ENCODE measurements at regions not wholly inside any gene's neighbourhood (a gene's known extent, or its start where the extent isn't known, plus 50 kb on each side); places are given as distances from the start of the nearest gene placed in this dataset.
"Not testable (repeated sequence)": the region's sequence is repeated elsewhere in the genome, so short reads cannot be mapped to it uniquely, and the experiment has no call there.

- Histone ChIP-seq H4K20me1 (ENCODE audit: insufficient read depth, low read length) (no peaks in the 10 kb centered on the region), H3K36me3 (replicated peaks; ENCODE audit: insufficient read depth, low read length) (no peaks in the 10 kb centered on the region), H3K27me3 (replicated peaks; ENCODE audit: insufficient read depth, low read length) (no peaks in the 10 kb centered on the region), H3K4me1 (ENCODE audit: low read length) (no peaks in the 10 kb centered on the region), H3K79me2 (ENCODE audit: low read length) (no peaks in the 10 kb centered on the region), H3F3A (ENCODE audit: insufficient read depth, low read length) (no peaks in the 10 kb centered on the region), H3K9me3 (replicated peaks; ENCODE audit: insufficient read depth, low read length) (no peaks in the 10 kb centered on the region), H3K9me2 (replicated peaks; ENCODE audit: insufficient read depth, low read length) (no peaks in the 10 kb centered on the region), H3K27ac (ENCODE audit: low read length) (no peak overlapping the region), H3K4me3 (ENCODE audit: low read length) (no peak overlapping the region), H3K9ac (ENCODE audit: low read length) (no peak overlapping the region), H3K4me2 (ENCODE audit: low read depth, low read length) (no peak overlapping the region), H2AFZ (ENCODE audit: low read length) (no peak overlapping the region)
- TF ChIP-seq CTCF (IDR thresholded peaks at IDR 0.05; ENCODE audit: low read length) (no peak), EZH2 (optimal IDR thresholded peaks at IDR 0.05; ENCODE audit: low read depth, low read length) (no peak), EZH2phosphoT487 (IDR thresholded peaks at IDR 0.05; ENCODE audit: low read length) (no peak)
- DNase-seq, result no peak
Measured at GRCh38 chr21:35469498-35469897, 420.4 kb upstream of the RUNX1 start.

- Histone ChIP-seq H3K79me2 (ENCODE audit: low read length) (no peaks in the 10 kb centered on the region), H3K9me3 (replicated peaks; ENCODE audit: insufficient read depth, low read length) (no peaks in the 10 kb centered on the region), H3K4me1 (ENCODE audit: low read length) (no peaks in the 10 kb centered on the region), H3K27ac (ENCODE audit: low read length) (no peak overlapping the region), H3K4me2 (ENCODE audit: low read depth, low read length) (no peak overlapping the region), H3K9me2 (replicated peaks; ENCODE audit: insufficient read depth, low read length) (no peaks in the 10 kb centered on the region), H3K4me3 (ENCODE audit: low read length) (no peak overlapping the region), H4K20me1 (ENCODE audit: insufficient read depth, low read length) (no peaks in the 10 kb centered on the region), H2AFZ (ENCODE audit: low read length) (no peak overlapping the region), H3K27me3 (replicated peaks; ENCODE audit: insufficient read depth, low read length) (no peaks in the 10 kb centered on the region), H3F3A (ENCODE audit: insufficient read depth, low read length) (no peaks in the 10 kb centered on the region), H3K9ac (ENCODE audit: low read length) (no peak overlapping the region), H3K36me3 (replicated peaks; ENCODE audit: insufficient read depth, low read length) (no peaks in the 10 kb centered on the region)
- TF ChIP-seq EZH2phosphoT487 (IDR thresholded peaks at IDR 0.05; ENCODE audit: low read length) (no peak), CTCF (IDR thresholded peaks at IDR 0.05; ENCODE audit: low read length) (no peak), EZH2 (optimal IDR thresholded peaks at IDR 0.05; ENCODE audit: low read depth, low read length) (no peak)
- DNase-seq, result no peak
Measured at GRCh38 chr21:35468991-35469390, 419.9 kb upstream of the RUNX1 start.

- Histone ChIP-seq H3K27me3 (replicated peaks; ENCODE audit: insufficient read depth, low read length) (no peaks in the 10 kb centered on the region), H3K9ac (ENCODE audit: low read length) (no peak overlapping the region), H3K9me2 (replicated peaks; ENCODE audit: insufficient read depth, low read length) (no peaks in the 10 kb centered on the region), H3K27ac (ENCODE audit: low read length) (no peak overlapping the region), H3K36me3 (replicated peaks; ENCODE audit: insufficient read depth, low read length) (no peaks in the 10 kb centered on the region), H2AFZ (ENCODE audit: low read length) (no peak overlapping the region), H3K4me1 (ENCODE audit: low read length) (no peaks in the 10 kb centered on the region), H3F3A (ENCODE audit: insufficient read depth, low read length) (no peaks in the 10 kb centered on the region), H3K4me2 (ENCODE audit: low read depth, low read length) (no peak overlapping the region), H3K4me3 (ENCODE audit: low read length) (no peak overlapping the region), H4K20me1 (ENCODE audit: insufficient read depth, low read length) (no peaks in the 10 kb centered on the region), H3K79me2 (ENCODE audit: low read length) (no peaks in the 10 kb centered on the region), H3K9me3 (replicated peaks; ENCODE audit: insufficient read depth, low read length) (no peaks in the 10 kb centered on the region)
- DNase-seq, result no peak
- no peak for TF ChIP-seq EZH2phosphoT487 (IDR thresholded peaks at IDR 0.05; ENCODE audit: low read length)
- no peak for TF ChIP-seq EZH2 (optimal IDR thresholded peaks at IDR 0.05; ENCODE audit: low read depth, low read length)
- no peak for TF ChIP-seq CTCF (IDR thresholded peaks at IDR 0.05; ENCODE audit: low read length)
Measured at GRCh38 chr21:35467566-35467965, 418.5 kb upstream of the RUNX1 start.

GRCh38 chr21:35466681-35467080, 417.6 kb upstream of the RUNX1 start:
- not testable (repeated sequence) for H3K9me3 ChIP-seq (replicated peaks; ENCODE audit: insufficient read depth, low read length); H3K27me3 ChIP-seq (replicated peaks; ENCODE audit: insufficient read depth, low read length); H3K4me3 ChIP-seq (ENCODE audit: low read length); H3K9me2 ChIP-seq (replicated peaks; ENCODE audit: insufficient read depth, low read length); H3F3A ChIP-seq (ENCODE audit: insufficient read depth, low read length); H3K27ac ChIP-seq (ENCODE audit: low read length); H2AFZ ChIP-seq (ENCODE audit: low read length); H3K79me2 ChIP-seq (ENCODE audit: low read length); H3K4me2 ChIP-seq (ENCODE audit: low read depth, low read length); H3K9ac ChIP-seq (ENCODE audit: low read length); DNase-seq; H4K20me1 ChIP-seq (ENCODE audit: insufficient read depth, low read length); H3K4me1 ChIP-seq (ENCODE audit: low read length); H3K36me3 ChIP-seq (replicated peaks; ENCODE audit: insufficient read depth, low read length)
